Left colon (tissue), 2 donors: ENCODE measurements at regions not wholly inside any gene's neighbourhood (a gene's known extent, or its start where the extent isn't known, plus 50 kb on each side); places are given as distances from the start of the nearest gene placed in this dataset.
"Not testable (repeated sequence)": the region's sequence is repeated elsewhere in the genome, so short reads cannot be mapped to it uniquely, and the experiment has no call there.

ENCODE experiments used
- ATAC-seq: fragments of 200-7000 bp; cut with Tn5 transposase; one replicate; pipeline ENCODE4 v1.9.1; 2020; ENCODE audit warnings: mild to moderate bottlenecking, moderate library complexity
- DNase-seq, 2 donors: peaks; one replicate each; pipeline ENCODE4 v3.0.0-alpha.2; 2020
- intact Hi-C, 2 donors: fragments of 100-400 bp; cut with DNase I in 1 of 2; cut with micrococcal nuclease in 1 of 2; formaldehyde crosslinking; loops; one replicate each; pipeline versions ENCODE4 v1.11.2 to v1.14.0; 2022; cut with DNase I, micrococcal nuclease
- donor health status: DM: no; HTN: no; CAD: no.
- donor health status: DM: yes; HTN: yes; CAD: no.

GRCh38 chr6:137801352-137802114 lies 65.5 kb upstream of the TNFAIP3 start:
- DNase-seq (peak in 1 of 2 donors; percentile 48), ATAC-seq (peak; percentile 86)
- intact Hi-C loops: loop anchor here in 1 of 2 donors (10.0 kb wide), 1 partner anchor 63 kb away; the partner anchor contains the start of gene TNFAIP3

- DNase-seq (no peak), ATAC-seq (peak; percentile 52)
- intact Hi-C loops: loop anchor here in 1 of 2 donors (10.0 kb wide), 1 partner anchor 62 kb away; the partner anchor contains the start of gene TNFAIP3
These were observed 64.5 kb upstream of the TNFAIP3 start for GRCh38 chr6:137802408-137803182.

- ATAC-seq (no peak), DNase-seq (no peak)
- intact Hi-C loops: loop anchor here in 1 of 2 donors (10.0 kb wide), 1 partner anchor 60 kb away; the partner anchor contains the start of gene TNFAIP3
These were observed 62.4 kb upstream of the TNFAIP3 start for GRCh38 chr6:137804637-137805036.

- DNase-seq: no peak
- intact Hi-C loops: loop anchor here in 1 of 2 donors (10.0 kb wide), 1 partner anchor 59 kb away; the partner anchor contains the start of gene TNFAIP3
These were observed 61.4 kb upstream of the TNFAIP3 start for GRCh38 chr6:137805622-137806021.

DNA sequence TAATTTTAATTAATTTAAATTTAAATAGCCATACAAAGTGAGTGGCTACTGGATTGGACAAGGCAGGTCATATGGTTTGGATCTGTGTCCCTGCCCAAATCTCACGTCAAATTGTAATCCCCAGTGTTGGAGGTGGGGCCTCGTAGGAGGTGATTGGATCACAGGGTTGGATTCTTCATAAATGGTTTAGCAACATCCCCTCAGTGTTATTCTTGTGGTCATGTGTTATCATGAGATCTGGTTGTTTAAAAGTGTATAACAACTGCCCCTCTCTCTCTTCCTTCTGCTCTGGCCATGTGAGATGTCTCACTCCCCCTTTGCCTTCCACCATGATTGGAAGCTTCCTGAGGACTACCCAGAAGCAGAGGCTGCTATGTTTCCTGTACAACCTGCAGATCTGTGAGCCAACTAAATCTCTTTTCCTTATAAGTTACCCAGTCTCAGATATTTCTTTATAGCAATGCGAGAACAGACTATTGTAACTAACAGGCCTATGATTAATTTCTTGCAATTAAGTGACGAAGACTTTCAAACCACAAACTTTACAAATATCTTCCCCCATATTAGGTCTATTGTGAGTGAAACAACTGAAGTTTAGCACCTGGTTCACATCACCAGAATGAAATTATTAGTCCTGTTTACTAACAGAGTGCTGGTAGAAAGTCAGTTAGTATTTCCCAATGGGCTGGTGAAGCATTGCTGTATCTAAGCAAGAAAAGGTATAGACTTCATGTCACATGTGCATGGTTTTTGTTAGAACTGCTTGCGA lies 60.0 kb upstream of the TNFAIP3 start:
- ATAC-seq (no peak), DNase-seq (no peak)
- intact Hi-C loops: loop anchor here in 1 of 2 donors (10.0 kb wide), 1 partner anchor 58 kb away; the partner anchor contains the start of gene TNFAIP3

More at GRCh38 chr6:137805622-137806021, 61.4 kb upstream of the TNFAIP3 start:
- ATAC-seq: no peak

DNA sequence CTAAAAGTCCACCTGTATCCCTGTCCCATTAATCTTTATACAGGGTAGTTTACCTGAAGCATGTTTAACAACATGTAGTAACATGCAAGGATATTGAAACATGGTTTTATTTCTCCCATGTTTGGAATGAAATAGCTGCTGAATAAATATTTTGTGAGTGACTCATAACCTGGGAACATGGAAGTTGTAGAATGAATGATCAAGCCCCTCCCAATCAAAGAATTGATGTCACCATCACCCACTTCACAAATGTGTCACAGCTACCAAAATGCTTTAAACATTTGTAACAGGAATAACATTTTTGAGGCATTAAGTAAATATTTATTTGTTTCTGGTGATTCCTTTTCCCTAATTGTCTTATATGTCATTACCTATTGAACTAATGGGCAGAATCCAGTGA lies 58.9 kb upstream of the TNFAIP3 start:
- intact Hi-C loops: loop anchor here in 1 of 2 donors (10.0 kb wide), 1 partner anchor 57 kb away; the partner anchor contains the start of gene TNFAIP3
- ATAC-seq: no peak

DNA sequence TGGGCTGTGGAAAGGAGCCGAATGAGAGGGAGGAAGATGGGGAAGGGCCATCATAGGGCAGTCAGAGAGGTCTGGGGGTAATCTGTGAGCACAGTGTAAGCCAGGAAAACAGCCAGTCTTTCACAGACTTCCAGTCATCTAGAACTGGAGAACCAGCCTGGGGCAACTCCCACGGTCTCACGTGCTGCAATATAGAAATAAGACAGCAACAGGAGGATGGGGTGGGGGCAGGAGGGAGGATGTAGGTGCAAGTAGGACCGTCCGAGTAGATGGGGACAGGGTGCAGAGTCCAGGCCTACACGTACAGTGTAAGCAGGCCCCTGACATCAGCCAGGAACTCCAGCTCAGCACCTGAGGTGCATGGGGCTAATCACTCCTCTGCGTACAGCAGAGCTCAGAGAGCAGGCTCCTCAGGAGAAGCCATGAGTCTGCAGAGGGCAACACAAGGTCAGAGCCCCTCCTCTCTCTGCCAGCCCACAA lies 58.2 kb upstream of the TNFAIP3 start:
- DNase-seq (no peak), ATAC-seq (no peak)
- intact Hi-C loops: loop anchor here in 1 of 2 donors (10.0 kb wide), 1 partner anchor 56 kb away; the partner anchor contains the start of gene TNFAIP3

More for the DNA sequence above, 58.9 kb upstream of the TNFAIP3 start:
- DNase-seq: no peak

DNA sequence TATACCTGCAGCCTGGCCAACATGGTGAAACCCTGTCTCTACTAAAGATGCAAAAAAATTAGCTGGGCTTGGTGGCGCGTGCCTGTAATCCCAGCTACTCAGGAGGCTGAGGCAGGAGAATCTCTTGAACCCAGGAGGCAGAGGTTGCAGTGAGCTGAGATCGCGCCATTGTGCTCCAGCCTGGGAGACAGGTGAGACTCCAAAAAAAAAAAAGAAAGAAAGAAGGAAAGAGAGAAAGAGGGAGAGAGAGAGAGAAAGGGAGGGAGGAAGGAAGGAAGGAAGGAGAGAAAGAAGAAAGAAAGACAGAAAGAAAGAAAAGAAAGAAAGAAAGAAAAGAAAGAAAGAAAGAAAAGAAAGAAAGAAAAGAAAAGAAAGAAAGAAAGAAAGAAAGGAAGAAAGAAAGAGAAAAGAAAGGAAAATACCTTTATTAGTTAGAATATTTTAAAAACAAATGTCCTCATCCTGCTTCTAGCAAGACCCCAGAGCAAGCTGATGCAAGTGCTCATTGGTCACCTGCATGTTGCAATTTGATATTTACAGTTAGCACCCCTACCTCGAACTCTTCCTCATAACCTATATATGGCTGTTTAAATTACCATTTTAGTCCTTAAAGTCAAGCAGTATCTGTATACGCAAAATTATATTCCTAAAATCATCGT lies 57.0 kb upstream of the TNFAIP3 start:
- intact Hi-C loops: loop anchor here in 1 of 2 donors (10.0 kb wide), 1 partner anchor 55 kb away; the partner anchor contains the start of gene TNFAIP3
- not testable (repeated sequence) for DNase-seq, ATAC-seq

DNA sequence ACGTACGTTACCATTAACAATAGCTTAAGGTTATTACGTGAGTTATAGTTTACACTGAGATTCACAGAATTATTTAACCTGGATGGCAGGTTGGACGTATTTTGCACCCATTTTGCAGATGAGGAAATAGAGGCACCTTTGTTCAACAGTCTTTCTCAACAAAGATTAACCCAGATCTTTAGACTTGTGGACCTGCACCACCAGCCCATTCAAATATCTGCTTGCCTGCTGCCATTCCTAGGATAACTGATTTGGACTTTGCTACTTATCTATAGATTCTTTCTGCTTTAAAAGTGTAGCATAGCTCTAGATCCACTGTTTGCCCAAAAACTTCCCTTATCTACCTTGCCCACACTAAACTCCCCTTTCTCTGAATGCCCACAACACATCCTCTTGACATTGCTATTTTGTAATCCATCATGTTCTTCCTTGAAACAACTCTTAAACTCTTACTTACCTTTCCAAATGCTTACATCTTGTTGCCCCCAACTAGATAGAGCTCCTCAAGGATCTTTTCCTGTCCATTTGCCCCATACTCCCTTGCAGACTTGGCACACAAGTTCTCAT lies 56.4 kb upstream of the TNFAIP3 start:
- intact Hi-C loops: no loop called here
- DNase-seq (no peak), ATAC-seq (no peak)

GRCh38 chr6:137811121-137811915 lies 55.7 kb upstream of the TNFAIP3 start:
- intact Hi-C loops: no loop called here
- ATAC-seq (peak; percentile 100), DNase-seq (peak; percentile 65 to 87)

DNA sequence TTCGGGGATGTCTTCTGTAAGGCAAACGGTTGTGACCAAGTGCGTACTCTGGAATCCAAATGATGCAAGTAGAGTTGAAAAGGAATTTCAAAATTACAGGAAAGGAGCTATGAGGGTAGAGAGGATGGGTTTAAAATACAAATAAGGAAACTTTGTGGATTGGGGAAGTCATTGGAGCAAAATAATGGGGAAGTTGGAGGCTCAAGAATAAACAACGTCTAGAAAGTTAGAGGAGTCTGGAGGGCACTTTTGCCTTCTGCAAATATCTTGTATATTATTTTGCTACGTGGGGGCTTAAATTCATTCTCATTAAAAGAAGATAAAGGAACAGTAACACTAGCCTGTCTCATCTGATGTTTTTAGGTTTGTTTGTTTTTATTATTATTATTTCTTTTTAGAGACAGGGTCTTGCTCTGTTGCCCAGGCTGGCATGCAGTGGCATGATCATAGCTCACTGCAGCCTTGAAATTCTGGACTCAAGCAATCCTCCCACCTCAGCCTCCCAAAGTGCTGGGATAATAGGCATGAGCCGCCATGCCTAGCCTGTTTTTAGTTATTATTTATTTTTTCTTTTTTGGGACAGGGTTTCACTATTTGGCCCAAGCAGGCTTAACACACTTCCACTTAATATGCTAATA lies 55.0 kb upstream of the TNFAIP3 start:
- ATAC-seq (no peak), DNase-seq (no peak)
- intact Hi-C loops: no loop called here

DNA sequence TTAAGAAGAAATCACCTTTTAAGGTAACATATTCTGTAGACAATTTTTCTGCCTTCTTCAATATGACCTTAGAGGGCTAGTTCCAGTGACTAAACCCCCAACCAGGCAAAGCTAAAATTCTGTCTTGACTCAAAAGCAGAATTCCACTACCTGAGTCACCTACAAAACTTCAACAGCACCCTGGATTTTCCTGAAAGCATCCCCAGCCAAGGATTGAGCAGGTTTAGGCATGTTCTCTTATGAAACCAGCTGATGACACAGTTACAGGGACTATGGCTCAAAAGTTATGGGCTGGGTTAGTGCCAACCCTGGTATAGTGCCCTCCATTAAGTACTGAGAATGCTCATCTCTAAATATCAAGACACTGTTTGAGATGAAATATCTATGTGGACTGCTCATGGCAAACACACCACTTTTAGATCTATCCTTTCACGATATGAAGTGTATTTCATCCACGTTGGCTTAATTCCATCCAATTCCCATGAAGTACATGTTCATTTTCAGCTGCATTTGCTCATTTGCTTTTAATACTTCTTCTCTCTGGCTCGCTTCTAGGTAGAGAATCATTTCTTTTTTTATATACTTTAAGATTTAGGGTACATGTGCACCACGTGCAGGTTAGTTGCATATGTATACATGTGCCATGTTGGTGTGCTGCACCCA lies 53.6 kb upstream of the TNFAIP3 start:
- DNase-seq: no peak
- intact Hi-C loops: no loop called here
- ATAC-seq: no peak

DNA sequence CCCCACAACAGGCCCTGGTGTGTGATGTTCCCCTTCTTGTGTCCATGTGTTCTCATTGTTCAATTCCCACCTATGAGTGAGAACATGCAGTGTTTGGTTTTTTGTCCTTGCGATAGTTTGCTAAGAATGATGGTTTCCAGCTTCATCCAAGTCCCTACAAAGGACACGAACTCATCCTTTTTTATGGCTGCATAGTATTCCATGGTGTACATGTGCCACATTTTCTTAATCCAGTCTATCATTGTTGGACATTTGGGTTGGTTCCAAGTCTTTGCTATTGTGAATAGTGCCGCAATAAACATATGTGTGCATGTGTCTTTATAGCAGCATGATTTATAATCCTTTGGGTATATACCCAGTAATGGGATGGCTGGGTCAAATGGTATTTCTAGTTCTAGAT lies 53.0 kb upstream of the TNFAIP3 start:
- intact Hi-C loops, DNase-seq, ATAC-seq: not testable (repeated sequence)

DNA sequence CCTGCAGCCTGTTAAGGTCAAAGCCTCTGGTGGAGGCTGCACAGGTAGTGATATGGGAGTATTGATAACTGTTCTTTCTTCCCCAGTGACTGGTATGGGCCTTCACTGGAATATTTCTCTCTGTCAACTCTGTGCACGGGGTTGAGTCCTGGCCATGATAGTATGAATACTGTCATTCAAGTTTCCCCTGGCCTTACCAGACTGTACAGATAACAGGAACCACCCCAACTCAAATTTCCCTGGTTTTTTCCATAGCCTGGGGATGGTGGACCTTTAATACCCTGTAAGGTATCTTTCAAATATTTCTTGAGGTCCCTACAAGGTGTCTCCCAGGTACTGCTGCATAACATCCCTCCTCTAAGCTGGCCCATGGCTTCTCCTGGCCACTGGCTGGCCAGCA lies 51.4 kb upstream of the TNFAIP3 start:
- ATAC-seq: no peak
- DNase-seq: no peak
- intact Hi-C loops: no loop called here

GRCh38 chr6:137816133-137816579 lies 50.9 kb upstream of the TNFAIP3 start:
- intact Hi-C loops: no loop called here
- no peak for ATAC-seq
- DNase-seq: no peak
